Tibial nerve (tissue), 3 donors: ENCODE measurements at regions not wholly inside any gene's neighbourhood (a gene's known extent, or its start where the extent isn't known, plus 50 kb on each side); places are given as distances from the start of the nearest gene placed in this dataset.

ENCODE experiments used
- EP300 ChIP-seq, 2 donors: sonication (generic); formaldehyde crosslinking; IDR thresholded peaks; one replicate each; pipeline ENCODE4 v1.6.1; 2017; ENCODE audit warnings: antibody characterized with exemption in 2 of 2, mild to moderate bottlenecking in 1 of 2
- POLR2A ChIP-seq, 2 donors: fragments of 450-650 bp; IDR thresholded peaks; one replicate each; pipeline ENCODE4 v1.6.1; 2017; ENCODE audit warnings: antibody characterized with exemption in 2 of 2, mild to moderate bottlenecking in 2 of 2, moderate library complexity in 2 of 2

GRCh38 chr1:5711956-5712645, 280.1 kb downstream of the NPHP4 start:
- TF ChIP-seq EP300 (IDR thresholded peaks at IDR 0.05) (no peak), POLR2A (IDR thresholded peaks at IDR 0.05) (no peak)
